Trophoblast cell (in vitro differentiated cells and primary cell): ENCODE measurements at regions not wholly inside any gene's neighbourhood (a gene's known extent, or its start where the extent isn't known, plus 50 kb on each side); places are given as distances from the start of the nearest gene placed in this dataset.
"Not testable (repeated sequence)": the region's sequence is repeated elsewhere in the genome, so short reads cannot be mapped to it uniquely, and the experiment has no call there.

Source experiments
- DNase-seq, 2 donors: peaks; one replicate each; pipeline ENCODE4 v3.0.0-alpha.2; 2016
- H2AFZ ChIP-seq: 2 replicates; pipeline ENCODE4 v1.6.1; 2013; ENCODE audit warnings: low read length, moderate library complexity, mild to moderate bottlenecking; ENCODE audit not compliant: insufficient read depth, poor library complexity
- H2AK5ac ChIP-seq: 2 replicates; pipeline ENCODE4 v1.6.1; 2013; ENCODE audit warnings: mild to moderate bottlenecking, low read length
- H2BK120ac ChIP-seq: 2 replicates; pipeline ENCODE4 v1.6.1; 2013; ENCODE audit warnings: low read length, mild to moderate bottlenecking, moderate library complexity; ENCODE audit not compliant: insufficient read depth, poor library complexity
- H2BK12ac ChIP-seq: 2 replicates; pipeline ENCODE4 v1.6.1; 2013; ENCODE audit warnings: mild to moderate bottlenecking, low read length, moderate library complexity
- H2BK5ac ChIP-seq: 2 replicates; pipeline ENCODE4 v1.6.1; 2013; ENCODE audit warnings: low read length, low read depth, moderate library complexity, mild to moderate bottlenecking; ENCODE audit not compliant: poor library complexity
- H3K14ac ChIP-seq: 2 replicates; pipeline ENCODE4 v1.6.1; 2013; ENCODE audit warnings: mild to moderate bottlenecking, low read length
- H3K18ac ChIP-seq: 2 replicates; pipeline ENCODE4 v1.6.1; 2013; ENCODE audit warnings: mild to moderate bottlenecking, low read length
- H3K23ac ChIP-seq: 2 replicates; pipeline ENCODE4 v1.6.1; 2013; ENCODE audit warnings: low read length
- H3K27ac ChIP-seq: 2 replicates; pipeline ENCODE4 v1.5.1; 2013; ENCODE audit warnings: low read depth, mild to moderate bottlenecking, inconsistent platforms, low read length, moderate library complexity
- H3K27me3 ChIP-seq: 2 replicates; pipeline ENCODE4 v1.6.1; 2013; ENCODE audit warnings: inconsistent platforms, mild to moderate bottlenecking, low read length, moderate library complexity; ENCODE audit not compliant: insufficient read depth
- H3K36me3 ChIP-seq, 2 experiments: 1 replicate in 1 of 2; 2 replicates in 1 of 2; pipeline ENCODE4 v1.6.1; 2013; ENCODE audit warnings: low read length in 2 of 2, mild to moderate bottlenecking in 2 of 2, moderate library complexity in 1 of 2; ENCODE audit not compliant: insufficient read depth in 2 of 2, control insufficient read depth in 1 of 2
- H3K4ac ChIP-seq: 2 replicates; pipeline ENCODE4 v1.6.1; 2013; ENCODE audit warnings: low read depth, mild to moderate bottlenecking, low read length, moderate library complexity
- H3K4me1 ChIP-seq, 2 experiments: 1 replicate in 1 of 2; 2 replicates in 1 of 2; pipeline ENCODE4 v1.6.1; 2013; ENCODE audit warnings: low read length in 2 of 2, mild to moderate bottlenecking in 2 of 2, moderate library complexity in 1 of 2; ENCODE audit not compliant: insufficient read depth in 2 of 2, control insufficient read depth in 1 of 2
- H3K4me2 ChIP-seq: 2 replicates; pipeline ENCODE4 v1.6.1; 2013; ENCODE audit warnings: inconsistent platforms, mild to moderate bottlenecking, low read length, moderate library complexity
- H3K4me3 ChIP-seq: 2 replicates; pipeline ENCODE4 v1.5.1; 2013; ENCODE audit warnings: mild to moderate bottlenecking, low read depth, low read length, inconsistent platforms
- H3K79me1 ChIP-seq: one replicate; pipeline ENCODE4 v1.6.1; 2013; ENCODE audit warnings: low read length
- H3K79me2 ChIP-seq: 2 replicates; pipeline ENCODE4 v1.6.1; 2013; ENCODE audit warnings: low read length, mild to moderate bottlenecking; ENCODE audit not compliant: control insufficient read depth, insufficient read depth, poor library complexity
- H3K9ac ChIP-seq: 2 replicates; pipeline ENCODE4 v1.6.1; 2013; ENCODE audit warnings: mild to moderate bottlenecking, low read length
- H3K9me3 ChIP-seq: 2 replicates; pipeline ENCODE4 v1.6.1; 2013; ENCODE audit warnings: low read depth, mild to moderate bottlenecking, control low read depth, inconsistent platforms, low read length; ENCODE audit not compliant: insufficient read depth
- H4K12ac ChIP-seq: 2 replicates; pipeline ENCODE4 v1.6.1; 2013; ENCODE audit warnings: low read depth, mild to moderate bottlenecking, low read length, moderate library complexity
- H4K8ac ChIP-seq: 2 replicates; pipeline ENCODE4 v1.6.1; 2013; ENCODE audit warnings: low read depth, mild to moderate bottlenecking, low read length, moderate library complexity
- H4K91ac ChIP-seq: one replicate; pipeline ENCODE4 v1.6.1; 2013; ENCODE audit warnings: low read depth, mild to moderate bottlenecking, low read length, moderate library complexity
- WGBS: extraction: QIAGEN DNeasy Blood & Tissue Kit; methylation state at CpG from one replicate; pipeline ENCODE4 v1.1.7; 2013; ENCODE audit warnings: missing lambda C conversion rate; ENCODE audit not compliant: insufficient read length, insufficient coverage; ENCODE audit errors: extremely low coverage; 5-methylcytosine and 5-hydroxymethylcytosine counted together

DNA sequence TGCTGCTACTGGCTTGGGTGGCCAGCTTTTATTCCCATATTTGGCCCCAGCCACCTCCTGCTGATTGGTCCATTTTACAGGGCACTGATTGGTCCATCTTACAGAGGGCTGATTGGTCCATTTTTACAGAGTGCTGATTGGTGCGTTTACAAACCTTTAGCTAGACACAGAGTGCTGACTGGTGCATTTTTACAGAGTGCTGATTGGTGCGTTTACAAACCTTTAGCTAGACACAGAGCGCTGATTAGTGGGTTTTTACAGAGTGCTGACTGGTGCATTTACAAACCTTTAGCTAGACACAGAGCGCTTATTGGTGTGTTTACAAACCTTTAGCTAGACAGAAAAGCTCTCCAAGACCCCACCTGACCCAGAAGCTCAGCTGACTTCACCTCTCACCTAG lies 126.3 kb downstream of the POSTN start:
- not testable (repeated sequence) for H3K9ac ChIP-seq, H3K79me1 ChIP-seq, H2AK5ac ChIP-seq, H3K4me1 ChIP-seq, H3K36me3 ChIP-seq, H4K8ac ChIP-seq, H3K23ac ChIP-seq, H3K4ac ChIP-seq, H3K79me2 ChIP-seq, H4K91ac ChIP-seq, H3K27ac ChIP-seq, H3K18ac ChIP-seq, H4K12ac ChIP-seq, H2BK12ac ChIP-seq, H3K9me3 ChIP-seq, H3K14ac ChIP-seq, H3K4me3 ChIP-seq, H2AFZ ChIP-seq, H3K4me2 ChIP-seq, DNase-seq, H3K27me3 ChIP-seq, H2BK120ac ChIP-seq, H2BK5ac ChIP-seq
- no CpG with 5 or more reads among the region's 4 CpGs for WGBS

DNA sequence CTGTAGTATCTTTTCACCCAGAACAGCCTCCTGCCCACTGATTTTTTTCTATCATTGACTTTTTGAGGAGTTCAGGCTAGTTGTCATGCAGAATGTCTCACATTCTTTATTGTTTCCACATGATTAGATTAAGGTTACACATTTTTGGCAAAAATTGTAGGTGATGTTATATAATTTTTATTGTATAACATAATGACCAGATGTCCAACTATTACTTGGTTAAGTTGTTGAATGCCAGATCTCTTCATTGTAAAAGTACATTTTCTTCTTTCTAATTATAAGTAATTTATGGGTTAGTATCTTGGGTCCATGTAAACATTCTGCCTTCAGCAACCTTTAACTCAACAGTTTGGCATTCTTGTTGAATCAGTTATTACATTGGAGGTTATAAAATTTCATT lies 138.4 kb downstream of the POSTN start:
- DNase-seq: no peak
- Histone ChIP-seq H2BK5ac (no peak overlapping the region), H4K91ac (no peak overlapping the region), H3K14ac (no peak overlapping the region), H3K9me3 (no peaks in the 10 kb centered on the region), H3K27ac (no peak overlapping the region), H3K18ac (no peak overlapping the region), H2BK120ac (no peak overlapping the region), H3K79me1 (no peaks in the 10 kb centered on the region), H3K4me2 (no peak overlapping the region), H2AK5ac (no peak overlapping the region), H2BK12ac (no peak overlapping the region), H3K9ac (no peak overlapping the region), H3K27me3 (no peaks in the 10 kb centered on the region), H3K4me1 (no peaks in the 10 kb centered on the region), H3K4ac (no peak overlapping the region), H3K4me3 (no peak overlapping the region), H3K23ac (no peak overlapping the region), H4K8ac (no peak overlapping the region), H3K79me2 (no peaks in the 10 kb centered on the region), H4K12ac (no peak overlapping the region), H2AFZ (no peak overlapping the region), H3K36me3 (no peaks in the 10 kb centered on the region)

DNA sequence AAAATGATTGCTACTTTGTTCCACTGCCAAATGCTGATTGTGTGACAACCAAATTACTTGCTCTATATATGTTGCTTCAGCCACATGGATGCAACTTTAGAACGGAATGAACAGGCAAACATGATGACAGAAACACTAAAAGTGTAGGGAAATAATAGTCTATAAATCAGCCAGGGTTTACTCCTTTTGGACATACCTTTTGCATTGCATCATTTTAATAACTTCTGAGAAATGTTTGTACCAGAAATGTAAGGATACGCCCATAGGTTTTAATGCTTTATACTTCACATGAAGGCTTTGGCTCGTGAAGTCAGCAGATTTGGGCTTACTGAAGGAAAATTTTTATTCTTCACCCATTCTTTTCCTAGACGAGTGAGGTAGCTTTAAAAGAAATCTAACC lies 141.0 kb downstream of the POSTN start:
- WGBS: no CpG with 5 or more reads among the region's 4 CpGs

DNA sequence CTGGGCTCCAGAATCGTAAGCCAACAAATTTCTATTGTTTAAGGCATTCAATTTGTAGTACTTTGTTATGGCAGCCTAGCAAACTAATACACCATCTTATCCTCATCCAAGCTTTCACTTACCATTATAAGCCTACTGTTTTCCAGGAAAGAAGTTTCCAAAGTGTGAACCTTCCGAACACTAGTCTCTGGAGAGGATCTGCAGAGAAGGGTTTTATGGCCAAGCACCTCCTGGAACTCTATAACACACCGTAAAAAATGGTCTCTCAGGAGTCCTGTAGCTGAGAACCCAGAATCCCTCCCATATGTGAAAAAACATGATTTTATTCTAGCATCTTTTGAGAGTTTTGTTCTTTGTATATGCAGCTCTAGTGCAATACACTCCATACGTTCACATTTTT lies 142.1 kb downstream of the POSTN start:
- H3K4ac ChIP-seq: no peak overlapping the region
- H4K12ac ChIP-seq: no peak overlapping the region
- H2BK120ac ChIP-seq: no peak overlapping the region
- H3K79me1 ChIP-seq: no peaks in the 10 kb centered on the region
- H2AK5ac ChIP-seq: no peak overlapping the region
- no peak for DNase-seq
- no peak overlapping the region for H2BK5ac ChIP-seq
- WGBS: no CpG with 5 or more reads among the region's 4 CpGs
- H3K14ac ChIP-seq: no peak overlapping the region
- no peaks in the 10 kb centered on the region for H3K79me2 ChIP-seq
- H3K27ac ChIP-seq: no peak overlapping the region
- no peaks in the 10 kb centered on the region for H3K27me3 ChIP-seq
- no peak overlapping the region for H2BK12ac ChIP-seq
- no peak overlapping the region for H3K23ac ChIP-seq
- no peaks in the 10 kb centered on the region for H3K4me1 ChIP-seq
- H3K4me2 ChIP-seq: no peak overlapping the region
- H3K9ac ChIP-seq: no peak overlapping the region
- H3K4me3 ChIP-seq: no peak overlapping the region
- H3K36me3 ChIP-seq: no peaks in the 10 kb centered on the region
- no peak overlapping the region for H4K8ac ChIP-seq
- no peaks in the 10 kb centered on the region for H3K9me3 ChIP-seq
- no peak overlapping the region for H4K91ac ChIP-seq
- H3K18ac ChIP-seq: no peak overlapping the region
- H2AFZ ChIP-seq: no peak overlapping the region

More for the DNA sequence above, 141.0 kb downstream of the POSTN start:
- Histone ChIP-seq H3K14ac (no peak overlapping the region), H3K9ac (no peak overlapping the region), H3K18ac (no peak overlapping the region), H3K27me3 (no peaks in the 10 kb centered on the region), H3K4me2 (no peak overlapping the region), H3K4me1 (no peaks in the 10 kb centered on the region), H3K36me3 (no peaks in the 10 kb centered on the region), H3K79me1 (no peaks in the 10 kb centered on the region), H4K8ac (no peak overlapping the region), H3K9me3 (no peaks in the 10 kb centered on the region), H2BK5ac (no peak overlapping the region), H3K79me2 (no peaks in the 10 kb centered on the region), H2BK12ac (no peak overlapping the region), H3K23ac (no peak overlapping the region), H2AK5ac (no peak overlapping the region), H4K91ac (no peak overlapping the region), H4K12ac (no peak overlapping the region), H3K4ac (no peak overlapping the region), H2AFZ (no peak overlapping the region), H3K4me3 (no peak overlapping the region), H3K27ac (no peak overlapping the region), H2BK120ac (no peak overlapping the region)
- DNase-seq: no peak

DNA sequence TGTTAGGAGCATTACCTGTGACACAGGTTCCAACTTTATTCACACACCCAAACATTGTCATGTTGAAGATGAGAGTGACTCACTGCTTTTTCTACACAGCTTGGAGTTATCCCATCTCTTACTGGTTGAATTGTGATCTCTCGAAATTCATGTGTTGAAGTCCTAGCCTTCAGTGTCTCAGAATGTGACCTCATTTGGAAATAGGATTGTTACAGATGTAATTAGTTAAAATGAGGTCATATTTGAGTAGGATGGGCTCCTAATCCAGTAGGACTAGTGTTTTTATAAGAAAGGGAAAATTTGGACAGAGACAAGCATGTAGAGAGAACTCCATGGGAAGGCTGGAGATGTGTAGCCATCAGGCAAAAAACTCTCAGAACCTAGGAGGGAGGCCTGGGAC lies 142.5 kb downstream of the POSTN start:
- Histone ChIP-seq H3K36me3 (no peaks in the 10 kb centered on the region), H3K9ac (no peak overlapping the region), H4K8ac (no peak overlapping the region), H3K4me1 (no peaks in the 10 kb centered on the region), H3K14ac (no peak overlapping the region), H3K79me1 (no peaks in the 10 kb centered on the region), H2AK5ac (no peak overlapping the region), H3K79me2 (no peaks in the 10 kb centered on the region), H4K12ac (no peak overlapping the region), H3K23ac (no peak overlapping the region), H3K4ac (no peak overlapping the region), H3K4me2 (no peak overlapping the region), H2BK5ac (no peak overlapping the region), H2BK12ac (no peak overlapping the region), H2BK120ac (no peak overlapping the region), H4K91ac (no peak overlapping the region), H3K27ac (no peak overlapping the region), H3K9me3 (no peaks in the 10 kb centered on the region), H3K4me3 (no peak overlapping the region), H3K27me3 (no peaks in the 10 kb centered on the region), H2AFZ (no peak overlapping the region), H3K18ac (no peak overlapping the region)
- no peak for DNase-seq
- no CpG with 5 or more reads among the region's 1 CpG for WGBS
